ENCODE measurements at regions not wholly inside any gene's neighbourhood (a gene's known extent, or its start where the extent isn't known, plus 50 kb on each side); places are given as distances from the start of the nearest gene placed in this dataset.
"Not testable (repeated sequence)": the region's sequence is repeated elsewhere in the genome, so short reads cannot be mapped to it uniquely, and the experiment has no call there.

DNA sequence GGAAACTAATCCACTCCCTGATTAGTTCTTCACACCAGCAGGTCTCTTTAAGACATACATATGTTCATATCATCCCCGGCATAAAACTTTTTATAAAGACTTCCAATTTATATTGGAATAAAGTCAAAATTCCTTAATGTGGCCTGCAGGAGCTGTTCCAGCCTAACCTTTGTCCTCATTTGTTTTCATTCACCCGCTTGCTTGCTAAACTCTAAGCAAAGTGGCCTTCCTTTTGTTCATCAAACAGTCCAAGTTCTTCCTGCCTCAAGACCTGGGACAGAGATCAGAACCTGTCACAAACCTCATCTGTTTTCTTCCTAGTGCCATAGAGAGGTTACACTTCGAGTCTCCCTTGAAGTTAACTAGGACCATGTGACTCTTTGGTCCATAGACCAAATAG is 339.4 kb upstream of the ID2 start:
- H3K27ac ChIP-seq (ENCODE audit: low read length), result no peak overlapping the region
- H3K36me3 ChIP-seq (ENCODE audit: control insufficient read depth in 1 of 2, insufficient read depth in 2 of 2, low read length in 2 of 2), result no peaks in the 10 kb centered on the region
- no peaks in the 10 kb centered on the region for H3K27me3 ChIP-seq (ENCODE audit: low read depth, low read length)
- no peaks in the 10 kb centered on the region for H3K9me3 ChIP-seq (ENCODE audit: control insufficient read depth in 1 of 2, low read length in 2 of 2)
- H3K4me1 ChIP-seq (ENCODE audit: control insufficient read depth in 1 of 2, insufficient read depth in 2 of 2, low read length in 2 of 2), result no peaks in the 10 kb centered on the region
- no peak overlapping the region for H3K4me3 ChIP-seq (ENCODE audit: low read depth in 1 of 2, low read length in 2 of 2)

DNA sequence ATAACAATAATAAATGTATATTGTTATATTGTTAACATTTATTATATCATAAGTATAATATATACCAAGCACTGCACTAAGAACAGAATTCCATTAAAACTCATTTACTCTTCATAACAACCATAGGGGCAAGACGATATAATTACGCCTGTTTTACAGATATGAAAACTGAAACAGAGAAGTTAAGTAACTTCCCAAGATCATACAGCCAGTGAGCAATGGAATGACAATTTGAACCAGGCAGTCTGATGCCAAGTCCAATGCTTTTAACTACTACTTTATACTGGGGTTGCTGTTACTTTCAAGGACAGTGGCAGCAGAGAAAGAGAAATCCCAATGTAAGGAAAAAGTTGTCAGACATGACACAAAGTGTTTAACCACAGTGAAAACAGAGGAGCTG is 338.8 kb upstream of the ID2 start:
- Histone ChIP-seq H3K27me3 (ENCODE audit: low read depth, low read length) (no peaks in the 10 kb centered on the region), H3K4me3 (ENCODE audit: low read depth in 1 of 2, low read length in 2 of 2) (no peak overlapping the region), H3K36me3 (ENCODE audit: control insufficient read depth in 1 of 2, insufficient read depth in 2 of 2, low read length in 2 of 2) (no peaks in the 10 kb centered on the region), H3K27ac (ENCODE audit: low read length) (no peak overlapping the region), H3K9me3 (ENCODE audit: control insufficient read depth in 1 of 2, low read length in 2 of 2) (no peaks in the 10 kb centered on the region), H3K4me1 (ENCODE audit: control insufficient read depth in 1 of 2, insufficient read depth in 2 of 2, low read length in 2 of 2) (no peaks in the 10 kb centered on the region)

DNA sequence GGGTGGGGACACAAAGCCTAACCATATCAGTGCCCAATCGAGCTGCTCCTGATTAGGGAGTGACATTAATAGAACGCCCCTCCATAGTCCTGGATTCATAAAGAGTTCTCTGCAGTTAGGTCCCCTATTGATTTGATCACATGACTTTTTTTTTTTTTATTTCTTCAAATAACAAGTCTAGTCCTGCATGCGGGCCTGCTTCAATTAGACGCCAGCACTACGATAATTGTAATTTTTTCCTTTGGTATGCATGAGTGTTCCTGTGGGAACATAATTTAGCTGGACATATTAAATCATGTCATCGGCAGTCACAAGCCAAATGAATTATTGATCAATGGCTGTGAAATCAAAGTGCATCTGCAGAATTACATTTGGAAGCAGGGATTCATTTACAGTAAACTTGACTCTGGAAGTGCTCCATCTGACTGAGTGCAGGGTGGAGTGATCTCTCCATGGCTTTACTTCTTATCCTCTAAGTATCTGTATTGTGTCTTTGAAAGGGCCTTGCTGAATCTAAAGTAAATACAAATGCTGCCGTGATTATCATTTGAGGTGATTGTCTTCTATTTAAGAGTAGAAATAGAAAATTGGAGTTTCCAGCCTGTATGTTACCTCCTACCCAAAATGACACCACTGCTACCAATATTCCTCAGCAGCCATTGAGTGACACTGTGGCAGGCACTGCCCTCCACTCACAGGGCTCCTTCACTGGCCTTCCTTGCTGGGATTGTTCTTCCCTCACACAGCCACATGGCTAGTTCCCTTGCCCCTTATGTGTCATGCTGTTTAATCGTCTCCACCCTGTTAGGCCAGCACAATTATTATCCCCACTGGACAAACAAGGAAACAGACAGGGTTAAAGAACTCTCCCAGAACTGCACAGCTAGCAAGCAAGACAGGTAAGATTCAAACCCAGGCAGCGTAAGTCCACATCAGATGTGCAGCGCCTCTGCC is 337.4 kb upstream of the ID2 start:
- no peak overlapping the region for H3K4me3 ChIP-seq (ENCODE audit: low read depth in 1 of 2, low read length in 2 of 2)
- no peaks in the 10 kb centered on the region for H3K9me3 ChIP-seq (ENCODE audit: control insufficient read depth in 1 of 2, low read length in 2 of 2)
- no peaks in the 10 kb centered on the region for H3K36me3 ChIP-seq (ENCODE audit: control insufficient read depth in 1 of 2, insufficient read depth in 2 of 2, low read length in 2 of 2)
- H3K27ac ChIP-seq (ENCODE audit: low read length), result no peak overlapping the region
- H3K27me3 ChIP-seq (ENCODE audit: low read depth, low read length), result no peaks in the 10 kb centered on the region
- no peaks in the 10 kb centered on the region for H3K4me1 ChIP-seq (ENCODE audit: control insufficient read depth in 1 of 2, insufficient read depth in 2 of 2, low read length in 2 of 2)

DNA sequence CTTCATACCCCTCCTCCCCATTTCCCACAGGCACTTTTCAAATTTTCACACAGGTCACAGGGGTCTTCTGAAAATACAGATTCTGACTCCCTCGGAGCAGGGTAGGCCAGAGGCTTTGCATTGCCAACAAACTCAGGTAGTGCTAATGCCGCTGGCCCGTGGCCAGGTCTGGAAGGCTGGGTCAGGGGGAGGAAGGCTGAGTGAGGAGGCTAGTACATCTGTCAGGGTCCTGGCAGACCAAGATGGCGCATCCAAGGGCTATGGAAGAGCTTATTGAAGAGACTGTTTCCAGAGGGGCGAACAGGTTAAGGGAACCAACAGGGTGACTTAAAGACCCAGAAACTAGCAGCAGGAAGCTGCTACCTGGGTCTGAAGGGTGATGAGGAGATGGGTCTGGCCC is 336.7 kb upstream of the ID2 start:
- no peaks in the 10 kb centered on the region for H3K4me1 ChIP-seq (ENCODE audit: control insufficient read depth in 1 of 2, insufficient read depth in 2 of 2, low read length in 2 of 2)
- no peak overlapping the region for H3K27ac ChIP-seq (ENCODE audit: low read length)
- no peaks in the 10 kb centered on the region for H3K36me3 ChIP-seq (ENCODE audit: control insufficient read depth in 1 of 2, insufficient read depth in 2 of 2, low read length in 2 of 2)
- no peaks in the 10 kb centered on the region for H3K9me3 ChIP-seq (ENCODE audit: control insufficient read depth in 1 of 2, low read length in 2 of 2)
- no peaks in the 10 kb centered on the region for H3K27me3 ChIP-seq (ENCODE audit: low read depth, low read length)
- H3K4me3 ChIP-seq (ENCODE audit: low read depth in 1 of 2, low read length in 2 of 2), result no peak overlapping the region

DNA sequence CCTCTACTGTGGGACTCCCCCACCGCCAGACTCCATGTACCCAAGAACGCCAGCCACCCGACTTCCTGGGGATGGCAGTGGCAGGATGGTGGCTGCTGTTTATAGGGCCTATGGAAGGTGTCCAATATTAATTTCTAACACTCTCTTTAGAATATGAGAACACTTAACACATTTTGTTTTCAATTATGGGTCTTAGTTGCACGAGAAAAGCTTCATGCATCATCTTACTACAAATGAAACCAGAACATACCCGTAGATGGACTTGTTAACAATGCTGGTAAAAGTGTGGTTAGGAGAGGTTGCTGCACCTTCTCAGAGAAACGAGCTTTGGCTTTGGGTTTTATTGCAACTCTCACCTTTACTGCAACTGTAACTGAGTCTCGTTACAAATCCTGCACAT is 335.6 kb upstream of the ID2 start:
- Histone ChIP-seq H3K4me3 (ENCODE audit: low read depth in 1 of 2, low read length in 2 of 2) (no peak overlapping the region), H3K4me1 (ENCODE audit: control insufficient read depth in 1 of 2, insufficient read depth in 2 of 2, low read length in 2 of 2) (no peaks in the 10 kb centered on the region), H3K36me3 (ENCODE audit: control insufficient read depth in 1 of 2, insufficient read depth in 2 of 2, low read length in 2 of 2) (no peaks in the 10 kb centered on the region), H3K9me3 (ENCODE audit: control insufficient read depth in 1 of 2, low read length in 2 of 2) (no peaks in the 10 kb centered on the region), H3K27ac (ENCODE audit: low read length) (no peak overlapping the region), H3K27me3 (ENCODE audit: low read depth, low read length) (no peaks in the 10 kb centered on the region)

DNA sequence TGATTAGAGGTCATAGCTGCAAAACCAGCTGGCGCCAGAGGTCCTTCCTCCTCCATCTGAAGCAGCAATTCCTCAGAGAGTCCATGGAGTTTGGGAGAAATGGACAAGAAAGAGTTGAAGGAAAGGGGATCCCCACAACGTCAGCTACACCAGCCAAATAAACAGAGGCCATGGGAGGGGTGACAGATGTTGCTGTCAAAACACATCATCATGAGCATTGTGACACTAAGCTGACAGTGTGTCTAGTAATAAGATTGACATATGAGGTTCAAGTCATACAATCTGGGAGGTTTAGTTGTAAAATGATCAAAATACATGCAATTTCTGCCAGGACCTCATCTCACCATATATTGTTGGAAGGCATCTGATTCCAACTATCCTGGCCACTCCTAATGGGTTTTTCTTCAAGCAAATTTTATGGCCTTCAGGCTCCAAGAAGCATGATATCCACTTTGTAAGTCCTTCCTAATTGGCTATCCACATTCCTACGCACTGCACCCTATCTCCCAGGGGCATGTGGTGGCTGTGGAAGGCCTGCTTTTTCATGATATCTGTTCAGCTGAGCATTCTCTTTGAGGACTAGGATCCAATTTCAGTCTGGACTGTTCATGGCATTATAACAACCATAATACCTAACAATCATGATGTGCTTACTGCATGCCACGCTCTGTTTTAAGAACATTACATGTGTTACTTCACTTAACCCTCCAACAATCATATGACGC is 335.0 kb upstream of the ID2 start:
- Histone ChIP-seq H3K36me3 (ENCODE audit: control insufficient read depth in 1 of 2, insufficient read depth in 2 of 2, low read length in 2 of 2) (no peaks in the 10 kb centered on the region), H3K27me3 (ENCODE audit: low read depth, low read length) (no peaks in the 10 kb centered on the region)

DNA sequence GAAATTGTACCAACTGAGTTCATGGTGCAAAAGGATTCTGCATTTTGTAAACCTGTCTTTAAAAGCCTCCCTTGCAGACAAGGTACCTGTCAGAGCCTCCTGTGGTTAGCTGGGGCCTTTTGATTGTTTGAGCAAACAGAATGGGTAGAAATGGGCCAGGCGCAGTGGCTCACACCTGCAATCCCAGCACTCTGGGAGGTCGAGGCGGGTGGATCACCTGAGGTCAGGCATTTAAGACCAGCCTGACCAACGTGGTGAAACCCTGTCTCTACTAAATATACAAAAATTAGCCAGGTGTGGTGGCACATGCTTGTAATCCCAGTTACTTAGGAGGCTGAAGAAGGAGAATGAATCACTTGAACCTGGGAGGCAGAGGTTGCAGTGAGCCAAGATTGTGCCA is 332.9 kb upstream of the ID2 start:
- H3K9me3 ChIP-seq (ENCODE audit: control insufficient read depth in 1 of 2, low read length in 2 of 2); H3K27me3 ChIP-seq (ENCODE audit: low read depth, low read length); H3K4me3 ChIP-seq (ENCODE audit: low read depth in 1 of 2, low read length in 2 of 2); H3K4me1 ChIP-seq (ENCODE audit: control insufficient read depth in 1 of 2, insufficient read depth in 2 of 2, low read length in 2 of 2); H3K27ac ChIP-seq (ENCODE audit: low read length); H3K36me3 ChIP-seq (ENCODE audit: control insufficient read depth in 1 of 2, insufficient read depth in 2 of 2, low read length in 2 of 2): not testable (repeated sequence)

More for the DNA sequence above, 335.0 kb upstream of the ID2 start:
- H3K4me1 ChIP-seq (ENCODE audit: control insufficient read depth in 1 of 2, insufficient read depth in 2 of 2, low read length in 2 of 2), result no peaks in the 10 kb centered on the region
- no peaks in the 10 kb centered on the region for H3K9me3 ChIP-seq (ENCODE audit: control insufficient read depth in 1 of 2, low read length in 2 of 2)
- no peak overlapping the region for H3K4me3 ChIP-seq (ENCODE audit: low read depth in 1 of 2, low read length in 2 of 2)
- no peak overlapping the region for H3K27ac ChIP-seq (ENCODE audit: low read length)

DNA sequence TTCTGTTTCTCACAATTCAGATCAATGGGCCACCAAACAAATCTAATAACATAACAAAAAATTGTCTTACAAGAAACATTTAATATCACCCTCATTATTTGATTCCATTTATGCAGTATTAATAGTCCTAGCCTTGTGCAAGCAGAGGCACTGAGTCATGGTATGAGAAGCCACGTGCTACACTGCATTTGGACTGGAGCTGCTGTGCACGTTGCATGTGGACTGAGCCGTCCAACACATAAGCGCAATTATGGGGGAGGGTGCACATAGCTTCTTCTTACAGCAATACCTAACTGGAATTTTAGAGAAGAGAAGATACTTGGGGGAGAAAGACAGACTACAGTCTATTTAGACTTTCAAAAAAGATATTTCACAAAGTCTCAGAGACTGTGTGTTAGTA is 329.6 kb upstream of the ID2 start:
- no peaks in the 10 kb centered on the region for H3K4me1 ChIP-seq (ENCODE audit: control insufficient read depth in 1 of 2, insufficient read depth in 2 of 2, low read length in 2 of 2)
- no peak overlapping the region for H3K27ac ChIP-seq (ENCODE audit: low read length)
- H3K9me3 ChIP-seq (ENCODE audit: control insufficient read depth in 1 of 2, low read length in 2 of 2), result peaks cover 0 to 8% of the 10 kb centered on the region in 2 donors
- no peak overlapping the region for H3K4me3 ChIP-seq (ENCODE audit: low read depth in 1 of 2, low read length in 2 of 2)
- no peaks in the 10 kb centered on the region for H3K36me3 ChIP-seq (ENCODE audit: control insufficient read depth in 1 of 2, insufficient read depth in 2 of 2, low read length in 2 of 2)
- H3K27me3 ChIP-seq (ENCODE audit: low read depth, low read length), result no peaks in the 10 kb centered on the region

DNA sequence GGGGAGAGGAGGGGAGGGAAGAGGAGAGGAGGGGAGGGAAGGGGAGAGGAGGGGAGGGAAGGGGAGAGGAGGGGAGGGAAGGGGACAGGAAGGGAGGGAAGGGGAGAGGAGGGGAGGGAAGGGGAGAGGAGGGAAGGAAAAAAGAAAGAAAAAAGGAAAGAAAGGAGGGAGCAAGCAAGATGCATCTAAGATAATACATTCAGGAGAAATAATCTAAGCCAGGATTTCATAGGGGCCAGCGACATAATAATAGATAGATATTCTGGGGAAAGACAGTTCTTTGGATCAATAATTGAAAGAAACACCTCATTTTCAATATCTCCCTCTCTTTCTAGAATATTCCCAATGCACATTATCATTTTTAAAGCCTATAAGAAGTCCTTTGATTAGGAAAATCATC is 328.9 kb upstream of the ID2 start:
- no peak overlapping the region for H3K27ac ChIP-seq (ENCODE audit: low read length)
- H3K4me1 ChIP-seq (ENCODE audit: control insufficient read depth in 1 of 2, insufficient read depth in 2 of 2, low read length in 2 of 2), result no peaks in the 10 kb centered on the region
- H3K4me3 ChIP-seq (ENCODE audit: low read depth in 1 of 2, low read length in 2 of 2), result no peak overlapping the region
- H3K9me3 ChIP-seq (ENCODE audit: control insufficient read depth in 1 of 2, low read length in 2 of 2), result peaks cover 0 to 8% of the 10 kb centered on the region in 2 donors
- no peaks in the 10 kb centered on the region for H3K36me3 ChIP-seq (ENCODE audit: control insufficient read depth in 1 of 2, insufficient read depth in 2 of 2, low read length in 2 of 2)
- H3K27me3 ChIP-seq (ENCODE audit: low read depth, low read length), result no peaks in the 10 kb centered on the region

DNA sequence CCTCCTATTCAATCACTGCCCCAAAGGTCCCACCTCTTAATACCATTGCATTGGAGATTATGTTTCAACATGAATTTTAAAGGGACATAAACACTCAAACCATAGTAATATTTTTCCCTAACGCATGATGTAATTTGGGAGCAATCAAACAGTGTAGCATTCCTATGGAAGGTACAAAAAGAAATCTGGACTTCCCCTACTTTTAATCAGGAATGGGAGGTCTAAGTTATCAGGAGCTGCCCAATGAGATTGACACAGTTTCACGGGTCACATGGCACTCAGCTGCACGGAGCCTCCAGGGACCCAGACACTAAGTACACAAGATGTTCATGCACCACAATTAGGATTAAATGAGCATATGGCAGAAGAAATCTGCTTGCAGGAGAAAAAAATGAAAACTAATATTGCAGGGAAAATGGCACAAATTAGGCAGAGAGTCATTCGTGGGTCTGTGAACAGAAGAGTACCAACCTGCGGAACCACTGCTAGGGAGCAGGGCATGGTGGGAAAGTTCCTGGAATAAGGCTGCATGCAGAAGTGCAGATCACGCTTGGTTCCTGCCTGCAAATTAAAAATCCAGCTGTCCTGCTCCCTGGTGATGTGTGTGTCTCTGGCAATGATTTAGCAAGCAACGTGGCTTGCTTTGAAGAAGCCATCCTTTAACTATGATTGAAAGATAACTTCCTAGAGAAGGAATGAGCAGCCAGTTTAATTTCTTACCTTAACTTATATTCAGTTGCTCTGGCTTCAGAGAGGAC is 326.6 kb upstream of the ID2 start:
- Histone ChIP-seq H3K36me3 (ENCODE audit: control insufficient read depth in 1 of 2, insufficient read depth in 2 of 2, low read length in 2 of 2) (no peaks in the 10 kb centered on the region), H3K27me3 (ENCODE audit: low read depth, low read length) (no peaks in the 10 kb centered on the region), H3K27ac (ENCODE audit: low read length) (no peak overlapping the region), H3K4me3 (ENCODE audit: low read depth in 1 of 2, low read length in 2 of 2) (no peak overlapping the region), H3K4me1 (ENCODE audit: control insufficient read depth in 1 of 2, insufficient read depth in 2 of 2, low read length in 2 of 2) (no peaks in the 10 kb centered on the region), H3K9me3 (ENCODE audit: control insufficient read depth in 1 of 2, low read length in 2 of 2) (peaks cover 0 to 8% of the 10 kb centered on the region in 2 donors)

Measured in muscle layer of duodenum (tissue), 2 donors.